Natural killer cell (primary cell): ENCODE measurements at regions not wholly inside any gene's neighbourhood (a gene's known extent, or its start where the extent isn't known, plus 50 kb on each side); places are given as distances from the start of the nearest gene placed in this dataset.

ENCODE experiments used
- ATAC-seq, 3 donors: fragments of 150-1000 bp in 2 of 3; fragments of 200-7000 bp in 1 of 3; cut with Tn5 transposase; 1 replicate in 1 of 3; 2 replicates in 2 of 3; pipeline ENCODE4 v1.10.0; 2021; ENCODE audit warnings: mild to moderate bottlenecking in 2 of 3, moderate library complexity in 2 of 3
- DNase-seq, 2 donors: peaks; one replicate each; pipeline versions ENCODE4 v3.0.0 to v3.0.0-alpha.2; 2013 to 2021; ENCODE audit warnings: mixed read lengths in 1 of 2
- H3K27ac ChIP-seq: one replicate; pipeline ENCODE4 v1.5.1; 2013; ENCODE audit warnings: mild to moderate bottlenecking, low read length
- H3K27me3 ChIP-seq: one replicate; pipeline ENCODE4 v1.6.1; 2013; ENCODE audit warnings: low read length; ENCODE audit not compliant: control insufficient read depth, insufficient read depth
- H3K36me3 ChIP-seq: one replicate; pipeline ENCODE4 v1.6.1; 2013; ENCODE audit warnings: low read length; ENCODE audit not compliant: control insufficient read depth, insufficient read depth
- H3K4me1 ChIP-seq: one replicate; pipeline ENCODE4 v1.6.1; 2013; ENCODE audit warnings: low read length; ENCODE audit not compliant: control insufficient read depth, insufficient read depth
- H3K4me3 ChIP-seq: one replicate; pipeline ENCODE4 v1.5.1; 2013; ENCODE audit warnings: low read length
- H3K9me3 ChIP-seq: one replicate; pipeline ENCODE4 v1.6.1; 2013; ENCODE audit warnings: low read length; ENCODE audit not compliant: control insufficient read depth, insufficient read depth
- H3K27ac Mint-ChIP-seq, 2 donors: one replicate each; pipeline ENCODE4 v1.8.0; 2022; ENCODE audit warnings: mild to moderate bottlenecking in 2 of 2, mixed read lengths in 2 of 2, moderate library complexity in 1 of 2
- H3K27me3 Mint-ChIP-seq, 2 donors: one replicate each; pipeline ENCODE4 v1.8.0; 2022; ENCODE audit warnings: low read depth in 2 of 2, mixed read lengths in 2 of 2
- H3K36me3 Mint-ChIP-seq: one replicate; pipeline ENCODE4 v1.8.0; 2022; ENCODE audit warnings: mixed read lengths
- H3K4me1 Mint-ChIP-seq, 2 donors: one replicate each; pipeline ENCODE4 v1.8.0; 2022; ENCODE audit warnings: mixed read lengths in 2 of 2
- H3K4me3 Mint-ChIP-seq: one replicate; pipeline ENCODE4 v1.8.0; 2022; ENCODE audit warnings: mild to moderate bottlenecking, moderate library complexity, mixed read lengths
- H3K9me3 Mint-ChIP-seq, 2 donors: one replicate each; pipeline ENCODE4 v1.8.0; 2022; ENCODE audit warnings: mixed read lengths in 2 of 2
- CTCF ChIP-seq: fragments of 200-600 bp; IDR thresholded peaks from one replicate; pipeline ENCODE4 v1.8.0; 2022; ENCODE audit warnings: antibody characterized with exemption
- WGBS: methylation state at CpG from one replicate; pipeline ENCODE4 v1.1.7; 2013; ENCODE audit warnings: missing lambda C conversion rate; ENCODE audit not compliant: insufficient coverage; 5-methylcytosine and 5-hydroxymethylcytosine counted together
- intact Hi-C: fragments of 100-400 bp; cut with micrococcal nuclease; formaldehyde crosslinking; loops from one replicate; pipeline ENCODE4 v1.14.2; 2022

- Histone ChIP-seq H3K4me3 (no peak overlapping the region), H3K36me3 (no peaks in the 10 kb centered on the region), H3K27ac (no peak overlapping the region), H3K27me3 (peaks cover 3% of the 10 kb centered on the region), H3K9me3 (no peaks in the 10 kb centered on the region), H3K4me1 (no peaks in the 10 kb centered on the region)
- Mint-ChIP-seq H3K36me3 (no peaks in the 10 kb centered on the region), H3K27me3 (peaks cover 4 to 6% of the 10 kb centered on the region in 2 donors), H3K4me1 (no peaks in the 10 kb centered on the region), H3K27ac (no peak overlapping the region), H3K4me3 (no peak overlapping the region), H3K9me3 (no peaks in the 10 kb centered on the region)
- intact Hi-C loops, result no loop called here
- TF ChIP-seq CTCF, result no peak
- ATAC-seq (no peak), DNase-seq (no peak)
Observed at GRCh38 chr4:110309675-110310074, 111.3 kb upstream of the ELOVL6 start.

- Mint-ChIP-seq H3K4me1 (no peaks in the 10 kb centered on the region), H3K27me3 (peaks cover 0 to 7% of the 10 kb centered on the region in 2 donors), H3K36me3 (no peaks in the 10 kb centered on the region), H3K4me3 (no peak overlapping the region), H3K9me3 (no peaks in the 10 kb centered on the region), H3K27ac (no peak overlapping the region)
- intact Hi-C loops, result no loop called here
- Histone ChIP-seq H3K4me1 (no peaks in the 10 kb centered on the region), H3K9me3 (no peaks in the 10 kb centered on the region), H3K36me3 (no peaks in the 10 kb centered on the region), H3K27me3 (peaks cover 3% of the 10 kb centered on the region), H3K27ac (no peak overlapping the region), H3K4me3 (no peak overlapping the region)
- WGBS, result 90% methylated on average over 2 of the region's 2 CpGs
- no peak for ATAC-seq
- no peak for DNase-seq
- TF ChIP-seq CTCF, result no peak
Observed at GRCh38 chr4:110306303-110306702, 107.9 kb upstream of the ELOVL6 start.

GRCh38 chr4:110305455-110305854 is 107.0 kb upstream of the ELOVL6 start:
- no peak for DNase-seq
- H3K27ac Mint-ChIP-seq, result no peak overlapping the region
- no peaks in the 10 kb centered on the region for H3K36me3 Mint-ChIP-seq
- no CpG with 5 or more reads among the region's 4 CpGs for WGBS
- no peaks in the 10 kb centered on the region for H3K4me1 Mint-ChIP-seq
- no peaks in the 10 kb centered on the region for H3K4me1 ChIP-seq
- H3K9me3 Mint-ChIP-seq, result no peaks in the 10 kb centered on the region
- H3K4me3 Mint-ChIP-seq, result no peak overlapping the region
- H3K27me3 Mint-ChIP-seq, result peaks cover 0 to 7% of the 10 kb centered on the region in 2 donors
- no peak for TF ChIP-seq CTCF
- H3K27ac ChIP-seq, result no peak overlapping the region
- H3K9me3 ChIP-seq, result no peaks in the 10 kb centered on the region
- intact Hi-C loops, result no loop called here
- H3K27me3 ChIP-seq, result peaks cover 3% of the 10 kb centered on the region
- H3K4me3 ChIP-seq, result no peak overlapping the region
- no peak for ATAC-seq
- no peaks in the 10 kb centered on the region for H3K36me3 ChIP-seq

- no peaks in the 10 kb centered on the region for H3K36me3 Mint-ChIP-seq
- H3K9me3 Mint-ChIP-seq, result no peaks in the 10 kb centered on the region
- no peaks in the 10 kb centered on the region for H3K9me3 ChIP-seq
Observed at GRCh38 chr4:110296892-110297291, 98.5 kb upstream of the ELOVL6 start.

More at GRCh38 chr4:110296892-110297291, 98.5 kb upstream of the ELOVL6 start:
- DNase-seq, result no peak
- intact Hi-C loops, result no loop called here
- ATAC-seq, result no peak
- H3K27ac ChIP-seq, result no peak overlapping the region
- H3K27me3 ChIP-seq, result no peaks in the 10 kb centered on the region
- Mint-ChIP-seq H3K4me1 (no peaks in the 10 kb centered on the region), H3K27ac (no peak overlapping the region), H3K4me3 (no peak overlapping the region), H3K27me3 (peaks cover 11 to 23% of the 10 kb centered on the region in 2 donors)
- WGBS, result 60% methylated on average over 1 of the region's 2 CpGs
- no peaks in the 10 kb centered on the region for H3K4me1 ChIP-seq
- no peaks in the 10 kb centered on the region for H3K36me3 ChIP-seq
- TF ChIP-seq CTCF, result no peak
- H3K4me3 ChIP-seq, result no peak overlapping the region
